OCI-LY7 (cell line): ENCODE measurements at regions not wholly inside any gene's neighbourhood (a gene's known extent, or its start where the extent isn't known, plus 50 kb on each side); places are given as distances from the start of the nearest gene placed in this dataset.

Experiments
- BruUV-seq: library from RNA; stranded (reverse); fragments of 400-500 nt; replicated peaks from 2 replicates; lab custom pipeline; 2021; lab: Mats Ljungman, UMichigan
- CTCF ChIA-PET: fragments of 300-600 bp; sonication (Branson Sonifier 250); formaldehyde crosslinking; loops from one replicate; lab custom pipeline; 2022; ENCODE audit warnings: antibody characterized with exemption; ENCODE audit not compliant: unreplicated experiment; lab: Charles Lee
- POLR2A ChIA-PET: fragments of 300-600 bp; sonication (Branson Sonifier 250); formaldehyde crosslinking; loops from one replicate; lab custom pipeline; 2022; ENCODE audit warnings: antibody characterized with exemption; lab: Charles Lee
- DNase-seq: peaks from one replicate; pipeline ENCODE4 v3.0.0-alpha.2; 2015; ENCODE audit warnings: low spot score
- H2AFZ ChIP-seq: fragments of 200-600 bp; sonication (generic), shearing (Covaris generic); 2 replicates; pipeline ENCODE4 v1.6.1; 2014; ENCODE audit warnings: mild to moderate bottlenecking, antibody characterized with exemption, low read length, moderate library complexity
- H3K27ac ChIP-seq: fragments of 200-600 bp; sonication (generic); 2 replicates; pipeline ENCODE4 v1.5.1; 2014; ENCODE audit warnings: mixed run types, low read depth, mild to moderate bottlenecking, moderate library complexity, low read length, inconsistent platforms; ENCODE audit not compliant: poor library complexity, severe bottlenecking
- H3K36me3 ChIP-seq: fragments of 200-600 bp; sonication (generic); 2 replicates; pipeline ENCODE4 v1.6.1; 2014; ENCODE audit warnings: mild to moderate bottlenecking, antibody characterized with exemption, low read length, moderate library complexity, mixed read lengths; ENCODE audit not compliant: insufficient read depth
- H3K4me1 ChIP-seq: fragments of 200-600 bp; sonication (generic); 2 replicates; pipeline ENCODE4 v1.5.1; 2014; ENCODE audit warnings: mild to moderate bottlenecking, low read length; ENCODE audit not compliant: insufficient read depth, poor library complexity, severe bottlenecking
- H3K4me2 ChIP-seq: fragments of 200-600 bp; sonication (generic); 2 replicates; pipeline ENCODE4 v1.6.1; 2014; ENCODE audit warnings: mild to moderate bottlenecking, low read length
- H3K4me3 ChIP-seq: fragments of 200-600 bp; sonication (generic); 2 replicates; pipeline ENCODE4 v1.5.1; 2014; ENCODE audit warnings: mild to moderate bottlenecking, low read depth, low read length; ENCODE audit not compliant: poor library complexity, severe bottlenecking
- H3K79me2 ChIP-seq: fragments of 200-600 bp; sonication (generic); 2 replicates; pipeline ENCODE4 v1.6.1; 2016; ENCODE audit warnings: low read depth, mild to moderate bottlenecking, low read length, moderate library complexity, mixed read lengths; ENCODE audit not compliant: insufficient read depth
- H3K9me2 ChIP-seq: fragments of 200-600 bp; sonication (generic); 2 replicates; pipeline ENCODE4 v1.6.1; 2016; ENCODE audit warnings: mild to moderate bottlenecking, low read length, mixed read lengths; ENCODE audit not compliant: insufficient read depth
- H3K9me3 ChIP-seq: fragments of 200-600 bp; sonication (generic); 2 replicates; pipeline ENCODE4 v1.6.1; 2014; ENCODE audit warnings: mild to moderate bottlenecking, mixed run types, low read length, mixed read lengths
- H4K20me1 ChIP-seq: fragments of 200-600 bp; sonication (generic); 2 replicates; pipeline ENCODE4 v1.6.1; 2014; ENCODE audit warnings: mild to moderate bottlenecking, antibody characterized with exemption, low read length, moderate library complexity, mixed read lengths; ENCODE audit not compliant: insufficient read depth
- CTCF ChIP-seq: fragments of 200-600 bp; sonication (generic); conservative IDR thresholded peaks from 2 replicates; pipeline ENCODE4 v1.5.1; 2014; ENCODE audit warnings: mild to moderate bottlenecking, antibody characterized with exemption, low read length, moderate library complexity, mixed read lengths
- EZH2phosphoT487 ChIP-seq: fragments of 200-600 bp; sonication (generic); IDR thresholded peaks from 2 replicates; pipeline ENCODE4 v1.6.1; 2018; ENCODE audit warnings: low read depth, borderline replicate concordance, mild to moderate bottlenecking, mixed run types, antibody characterized with exemption, low read length, moderate library complexity, mixed read lengths
- intact Hi-C: fragments of 100-400 bp; cut with micrococcal nuclease; formaldehyde crosslinking; loops from one replicate; pipeline ENCODE4 v1.10.0; 2022; ENCODE audit not compliant: unreplicated experiment

GRCh38 chr18:68543344-68543743 is 171.6 kb downstream of the TMX3 start:
- ChIA-PET POLR2A (interaction anchor here (0.8 kb wide), 1 partner anchor 8 kb away, joined by 3 read pairs; no protein-coding TSS in a partner anchor), CTCF (no interaction called here)
- H3K9me2 ChIP-seq: no peaks in the 10 kb centered on the region
- H2AFZ ChIP-seq: no peak overlapping the region
- H3K4me1 ChIP-seq: no peaks in the 10 kb centered on the region
- no peaks in the 10 kb centered on the region for H4K20me1 ChIP-seq
- H3K4me3 ChIP-seq: no peak overlapping the region
- no peak for DNase-seq
- no peaks in the 10 kb centered on the region for H3K79me2 ChIP-seq
- BruUV-seq: no TSS peak
- no peaks in the 10 kb centered on the region for H3K36me3 ChIP-seq
- H3K4me2 ChIP-seq: no peak overlapping the region
- intact Hi-C loops: no loop called here
- no peak for TF ChIP-seq CTCF
- TF ChIP-seq EZH2phosphoT487: no peak
- H3K9me3 ChIP-seq: no peaks in the 10 kb centered on the region
- no peak overlapping the region for H3K27ac ChIP-seq

- no peak overlapping the region for H3K4me2 ChIP-seq
- H3K9me3 ChIP-seq: no peaks in the 10 kb centered on the region
- no peaks in the 10 kb centered on the region for H3K79me2 ChIP-seq
- H4K20me1 ChIP-seq: no peaks in the 10 kb centered on the region
- CTCF ChIA-PET: no interaction called here
- POLR2A ChIA-PET: interaction anchor here (0.8 kb wide), 1 partner anchor 9 kb away, joined by 3 read pairs; no protein-coding TSS in a partner anchor
- H3K4me1 ChIP-seq: no peaks in the 10 kb centered on the region
- no peak for TF ChIP-seq EZH2phosphoT487
- TF ChIP-seq CTCF: no peak
- no peak overlapping the region for H2AFZ ChIP-seq
- DNase-seq: no peak
- no peaks in the 10 kb centered on the region for H3K36me3 ChIP-seq
- intact Hi-C loops: no loop called here
- BruUV-seq: no TSS peak
- no peak overlapping the region for H3K4me3 ChIP-seq
- H3K27ac ChIP-seq: no peak overlapping the region
- no peaks in the 10 kb centered on the region for H3K9me2 ChIP-seq
Observed at GRCh38 chr18:68542846-68543245, 172.1 kb downstream of the TMX3 start.

- H3K36me3 ChIP-seq: no peaks in the 10 kb centered on the region
- no peak overlapping the region for H2AFZ ChIP-seq
- H3K9me3 ChIP-seq: no peaks in the 10 kb centered on the region
- H4K20me1 ChIP-seq: no peaks in the 10 kb centered on the region
- intact Hi-C loops: no loop called here
- no peaks in the 10 kb centered on the region for H3K4me1 ChIP-seq
- no peak for DNase-seq
- H3K9me2 ChIP-seq: no peaks in the 10 kb centered on the region
- no peak overlapping the region for H3K4me2 ChIP-seq
- H3K27ac ChIP-seq: no peak overlapping the region
- POLR2A ChIA-PET: interaction anchor here (0.6 kb wide), 1 partner anchor 128 kb away, joined by 3 read pairs; no protein-coding TSS in a partner anchor
- no peaks in the 10 kb centered on the region for H3K79me2 ChIP-seq
- BruUV-seq: no TSS peak
- CTCF ChIA-PET: no interaction called here
- H3K4me3 ChIP-seq: no peak overlapping the region
- no peak for TF ChIP-seq CTCF
- no peak for TF ChIP-seq EZH2phosphoT487
Observed at GRCh38 chr18:68533641-68534040, 181.3 kb downstream of the TMX3 start.
